HG03280 (cell line): ENCODE measurements at regions not wholly inside any gene's neighbourhood (a gene's known extent, or its start where the extent isn't known, plus 50 kb on each side); places are given as distances from the start of the nearest gene placed in this dataset.
"Not testable (repeated sequence)": the region's sequence is repeated elsewhere in the genome, so short reads cannot be mapped to it uniquely, and the experiment has no call there.

Source experiments
- ATAC-seq: cut with Tn5 transposase; IDR thresholded peaks from one replicate; pipeline ENCODE4 v1.9.1; 2021; ENCODE audit warnings: mild to moderate bottlenecking, moderate library complexity; ENCODE audit not compliant: unreplicated experiment

GRCh38 chr4:114034189-114034588 lies 54.7 kb upstream of the ARSJ start:
- ATAC-seq = no peak

- no peak for ATAC-seq
These were observed 57.0 kb upstream of the ARSJ start for GRCh38 chr4:114036426-114036825.

GRCh38 chr4:114036864-114037263 lies 57.4 kb upstream of the ARSJ start:
- no peak for ATAC-seq

- no peak for ATAC-seq
These were observed 58.5 kb upstream of the ARSJ start for GRCh38 chr4:114037988-114038387.

GRCh38 chr4:114038762-114039387 lies 59.4 kb upstream of the ARSJ start:
- no peak for ATAC-seq

- peak; percentile 75 for ATAC-seq
These were observed 61.1 kb upstream of the ARSJ start for GRCh38 chr4:114040319-114041116.

GRCh38 chr4:114041117-114041475 lies 61.6 kb upstream of the ARSJ start:
- no peak for ATAC-seq

- ATAC-seq = no peak
These were observed 63.7 kb upstream of the ARSJ start for GRCh38 chr4:114043116-114043515.

GRCh38 chr4:114044351-114044750 lies 64.9 kb upstream of the ARSJ start:
- not testable (repeated sequence) for ATAC-seq

GRCh38 chr4:114046331-114046730 lies 66.9 kb upstream of the ARSJ start:
- no peak for ATAC-seq

- ATAC-seq = not testable (repeated sequence)
These were observed 68.7 kb upstream of the ARSJ start for GRCh38 chr4:114048154-114048553.

GRCh38 chr4:114052227-114052626 lies 72.8 kb upstream of the ARSJ start:
- ATAC-seq = no peak

- ATAC-seq = no peak
These were observed 77.2 kb upstream of the ARSJ start for GRCh38 chr4:114056599-114056998.

- no peak for ATAC-seq
These were observed 78.3 kb upstream of the ARSJ start for GRCh38 chr4:114057746-114058145.

GRCh38 chr4:114062499-114062898 lies 83.1 kb upstream of the ARSJ start:
- ATAC-seq = no peak

GRCh38 chr4:114072781-114073180 lies 93.3 kb upstream of the ARSJ start:
- no peak for ATAC-seq

GRCh38 chr4:114076899-114077570 lies 97.6 kb upstream of the ARSJ start:
- ATAC-seq = no peak

GRCh38 chr4:114077610-114078009 lies 98.2 kb upstream of the ARSJ start:
- ATAC-seq = no peak

GRCh38 chr4:114078636-114079035 lies 99.2 kb upstream of the ARSJ start:
- no peak for ATAC-seq

- ATAC-seq = no peak
These were observed 102.3 kb upstream of the ARSJ start for GRCh38 chr4:114081783-114082182.

- no peak for ATAC-seq
These were observed 102.9 kb upstream of the ARSJ start for GRCh38 chr4:114082348-114082747.
